H1 (cell line): ENCODE measurements at regions not wholly inside any gene's neighbourhood (a gene's known extent, or its start where the extent isn't known, plus 50 kb on each side); places are given as distances from the start of the nearest gene placed in this dataset.

Source experiments
- CEBPB ChIP-seq: IDR thresholded peaks from 2 replicates; pipeline ENCODE4 v1.6.1; 2012; ENCODE audit warnings: low read depth, low read length
- ZNF274 ChIP-seq: IDR thresholded peaks from 2 replicates; pipeline ENCODE4 v1.7.0; 2012; ENCODE audit warnings: low read length, borderline replicate concordance; ENCODE audit errors: extremely low read depth
- TF ChIP-seq, protein P1 (sequence below): fragments of 300-600 bp; sonication (generic); IDR thresholded peaks from 2 replicates; pipeline ENCODE4 v1.7.1; 2012; ENCODE audit warnings: low read length, moderate library complexity, mild to moderate bottlenecking, inconsistent platforms; ENCODE audit not compliant: insufficient replicate concordance

DNA sequence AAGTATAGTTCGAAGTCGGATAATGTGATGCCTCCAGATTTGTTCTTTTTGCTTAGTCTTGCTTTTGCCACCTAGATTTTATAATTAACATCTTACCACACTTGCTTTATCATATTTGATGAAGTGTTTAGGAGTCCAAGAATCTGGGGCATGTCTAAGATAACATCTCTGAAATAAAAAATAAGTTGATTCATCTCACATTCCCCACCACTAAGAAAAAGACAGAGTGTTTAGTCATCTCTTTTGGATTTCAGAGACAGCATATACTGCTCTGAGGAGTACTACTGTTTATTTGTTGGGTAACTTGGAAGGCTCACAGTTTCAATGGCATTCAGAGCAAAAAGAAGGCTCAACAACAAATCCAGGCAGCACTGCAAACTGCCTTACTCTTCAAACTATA, 324.2 kb upstream of the ATP11B start (continued):
- TF ChIP-seq, protein P1, sequence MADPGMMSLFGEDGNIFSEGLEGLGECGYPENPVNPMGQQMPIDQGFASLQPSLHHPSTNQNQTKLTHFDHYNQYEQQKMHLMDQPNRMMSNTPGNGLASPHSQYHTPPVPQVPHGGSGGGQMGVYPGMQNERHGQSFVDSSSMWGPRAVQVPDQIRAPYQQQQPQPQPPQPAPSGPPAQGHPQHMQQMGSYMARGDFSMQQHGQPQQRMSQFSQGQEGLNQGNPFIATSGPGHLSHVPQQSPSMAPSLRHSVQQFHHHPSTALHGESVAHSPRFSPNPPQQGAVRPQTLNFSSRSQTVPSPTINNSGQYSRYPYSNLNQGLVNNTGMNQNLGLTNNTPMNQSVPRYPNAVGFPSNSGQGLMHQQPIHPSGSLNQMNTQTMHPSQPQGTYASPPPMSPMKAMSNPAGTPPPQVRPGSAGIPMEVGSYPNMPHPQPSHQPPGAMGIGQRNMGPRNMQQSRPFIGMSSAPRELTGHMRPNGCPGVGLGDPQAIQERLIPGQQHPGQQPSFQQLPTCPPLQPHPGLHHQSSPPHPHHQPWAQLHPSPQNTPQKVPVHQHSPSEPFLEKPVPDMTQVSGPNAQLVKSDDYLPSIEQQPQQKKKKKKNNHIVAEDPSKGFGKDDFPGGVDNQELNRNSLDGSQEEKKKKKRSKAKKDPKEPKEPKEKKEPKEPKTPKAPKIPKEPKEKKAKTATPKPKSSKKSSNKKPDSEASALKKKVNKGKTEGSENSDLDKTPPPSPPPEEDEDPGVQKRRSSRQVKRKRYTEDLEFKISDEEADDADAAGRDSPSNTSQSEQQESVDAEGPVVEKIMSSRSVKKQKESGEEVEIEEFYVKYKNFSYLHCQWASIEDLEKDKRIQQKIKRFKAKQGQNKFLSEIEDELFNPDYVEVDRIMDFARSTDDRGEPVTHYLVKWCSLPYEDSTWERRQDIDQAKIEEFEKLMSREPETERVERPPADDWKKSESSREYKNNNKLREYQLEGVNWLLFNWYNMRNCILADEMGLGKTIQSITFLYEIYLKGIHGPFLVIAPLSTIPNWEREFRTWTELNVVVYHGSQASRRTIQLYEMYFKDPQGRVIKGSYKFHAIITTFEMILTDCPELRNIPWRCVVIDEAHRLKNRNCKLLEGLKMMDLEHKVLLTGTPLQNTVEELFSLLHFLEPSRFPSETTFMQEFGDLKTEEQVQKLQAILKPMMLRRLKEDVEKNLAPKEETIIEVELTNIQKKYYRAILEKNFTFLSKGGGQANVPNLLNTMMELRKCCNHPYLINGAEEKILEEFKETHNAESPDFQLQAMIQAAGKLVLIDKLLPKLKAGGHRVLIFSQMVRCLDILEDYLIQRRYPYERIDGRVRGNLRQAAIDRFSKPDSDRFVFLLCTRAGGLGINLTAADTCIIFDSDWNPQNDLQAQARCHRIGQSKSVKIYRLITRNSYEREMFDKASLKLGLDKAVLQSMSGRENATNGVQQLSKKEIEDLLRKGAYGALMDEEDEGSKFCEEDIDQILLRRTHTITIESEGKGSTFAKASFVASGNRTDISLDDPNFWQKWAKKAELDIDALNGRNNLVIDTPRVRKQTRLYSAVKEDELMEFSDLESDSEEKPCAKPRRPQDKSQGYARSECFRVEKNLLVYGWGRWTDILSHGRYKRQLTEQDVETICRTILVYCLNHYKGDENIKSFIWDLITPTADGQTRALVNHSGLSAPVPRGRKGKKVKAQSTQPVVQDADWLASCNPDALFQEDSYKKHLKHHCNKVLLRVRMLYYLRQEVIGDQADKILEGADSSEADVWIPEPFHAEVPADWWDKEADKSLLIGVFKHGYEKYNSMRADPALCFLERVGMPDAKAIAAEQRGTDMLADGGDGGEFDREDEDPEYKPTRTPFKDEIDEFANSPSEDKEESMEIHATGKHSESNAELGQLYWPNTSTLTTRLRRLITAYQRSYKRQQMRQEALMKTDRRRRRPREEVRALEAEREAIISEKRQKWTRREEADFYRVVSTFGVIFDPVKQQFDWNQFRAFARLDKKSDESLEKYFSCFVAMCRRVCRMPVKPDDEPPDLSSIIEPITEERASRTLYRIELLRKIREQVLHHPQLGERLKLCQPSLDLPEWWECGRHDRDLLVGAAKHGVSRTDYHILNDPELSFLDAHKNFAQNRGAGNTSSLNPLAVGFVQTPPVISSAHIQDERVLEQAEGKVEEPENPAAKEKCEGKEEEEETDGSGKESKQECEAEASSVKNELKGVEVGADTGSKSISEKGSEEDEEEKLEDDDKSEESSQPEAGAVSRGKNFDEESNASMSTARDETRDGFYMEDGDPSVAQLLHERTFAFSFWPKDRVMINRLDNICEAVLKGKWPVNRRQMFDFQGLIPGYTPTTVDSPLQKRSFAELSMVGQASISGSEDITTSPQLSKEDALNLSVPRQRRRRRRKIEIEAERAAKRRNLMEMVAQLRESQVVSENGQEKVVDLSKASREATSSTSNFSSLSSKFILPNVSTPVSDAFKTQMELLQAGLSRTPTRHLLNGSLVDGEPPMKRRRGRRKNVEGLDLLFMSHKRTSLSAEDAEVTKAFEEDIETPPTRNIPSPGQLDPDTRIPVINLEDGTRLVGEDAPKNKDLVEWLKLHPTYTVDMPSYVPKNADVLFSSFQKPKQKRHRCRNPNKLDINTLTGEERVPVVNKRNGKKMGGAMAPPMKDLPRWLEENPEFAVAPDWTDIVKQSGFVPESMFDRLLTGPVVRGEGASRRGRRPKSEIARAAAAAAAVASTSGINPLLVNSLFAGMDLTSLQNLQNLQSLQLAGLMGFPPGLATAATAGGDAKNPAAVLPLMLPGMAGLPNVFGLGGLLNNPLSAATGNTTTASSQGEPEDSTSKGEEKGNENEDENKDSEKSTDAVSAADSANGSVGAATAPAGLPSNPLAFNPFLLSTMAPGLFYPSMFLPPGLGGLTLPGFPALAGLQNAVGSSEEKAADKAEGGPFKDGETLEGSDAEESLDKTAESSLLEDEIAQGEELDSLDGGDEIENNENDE = no peak
- TF ChIP-seq ZNF274 = no peak
- TF ChIP-seq CEBPB = no peak
- TF ChIP-seq, all 59 proteins: peak for 0
